ENCODE measurements at regions not wholly inside any gene's neighbourhood (a gene's known extent, or its start where the extent isn't known, plus 50 kb on each side); places are given as distances from the start of the nearest gene placed in this dataset.

DNA sequence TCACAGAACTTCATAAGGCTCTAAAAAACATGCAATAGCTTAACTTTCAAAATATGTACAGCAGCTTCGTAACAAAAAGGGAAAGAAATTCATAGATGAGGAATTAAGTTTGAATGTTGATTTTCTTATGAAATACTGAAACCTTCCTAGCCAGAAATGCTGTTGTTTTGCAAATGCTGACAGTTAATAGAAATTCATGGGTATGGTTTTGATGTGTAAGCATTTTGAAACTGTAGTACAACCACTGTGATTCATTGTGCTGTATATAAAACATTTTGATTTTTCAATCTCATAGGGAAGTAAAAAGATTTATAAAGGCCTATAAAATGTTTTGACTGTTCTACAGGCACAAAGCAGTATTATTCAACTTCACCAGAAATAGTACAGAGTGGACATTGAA is 228.4 kb upstream of the EYS start:
- TF ChIP-seq, protein P1, sequence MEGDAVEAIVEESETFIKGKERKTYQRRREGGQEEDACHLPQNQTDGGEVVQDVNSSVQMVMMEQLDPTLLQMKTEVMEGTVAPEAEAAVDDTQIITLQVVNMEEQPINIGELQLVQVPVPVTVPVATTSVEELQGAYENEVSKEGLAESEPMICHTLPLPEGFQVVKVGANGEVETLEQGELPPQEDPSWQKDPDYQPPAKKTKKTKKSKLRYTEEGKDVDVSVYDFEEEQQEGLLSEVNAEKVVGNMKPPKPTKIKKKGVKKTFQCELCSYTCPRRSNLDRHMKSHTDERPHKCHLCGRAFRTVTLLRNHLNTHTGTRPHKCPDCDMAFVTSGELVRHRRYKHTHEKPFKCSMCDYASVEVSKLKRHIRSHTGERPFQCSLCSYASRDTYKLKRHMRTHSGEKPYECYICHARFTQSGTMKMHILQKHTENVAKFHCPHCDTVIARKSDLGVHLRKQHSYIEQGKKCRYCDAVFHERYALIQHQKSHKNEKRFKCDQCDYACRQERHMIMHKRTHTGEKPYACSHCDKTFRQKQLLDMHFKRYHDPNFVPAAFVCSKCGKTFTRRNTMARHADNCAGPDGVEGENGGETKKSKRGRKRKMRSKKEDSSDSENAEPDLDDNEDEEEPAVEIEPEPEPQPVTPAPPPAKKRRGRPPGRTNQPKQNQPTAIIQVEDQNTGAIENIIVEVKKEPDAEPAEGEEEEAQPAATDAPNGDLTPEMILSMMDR (IDR thresholded peaks at IDR 0.05) = no peak
- no peak for TF ChIP-seq POLR2A (IDR thresholded peaks at IDR 0.05)
